Hepatocyte (in vitro differentiated cells): ENCODE measurements at regions not wholly inside any gene's neighbourhood (a gene's known extent, or its start where the extent isn't known, plus 50 kb on each side); places are given as distances from the start of the nearest gene placed in this dataset.

Experiments
- DNase-seq: peaks from one replicate; pipeline ENCODE4 v3.0.0-alpha.2; 2016; ENCODE audit warnings: low spot score
- H2AFZ ChIP-seq: fragments of 200-600 bp; sonication (generic); 2 replicates; pipeline ENCODE4 v1.6.0; 2016; ENCODE audit warnings: antibody characterized with exemption, mild to moderate bottlenecking
- H3K27ac ChIP-seq: fragments of 200-600 bp; sonication (generic); 2 replicates; pipeline ENCODE4 v1.5.1; 2016; ENCODE audit warnings: mild to moderate bottlenecking
- H3K27me3 ChIP-seq: fragments of 200-600 bp; sonication (generic); 2 replicates; pipeline ENCODE4 v1.6.1; 2016
- H3K36me3 ChIP-seq: fragments of 200-600 bp; sonication (generic); replicated peaks from 2 replicates; pipeline ENCODE4 v1.5.1; 2016; ENCODE audit warnings: low read depth; ENCODE audit not compliant: insufficient read depth
- H3K4me1 ChIP-seq: fragments of 200-600 bp; sonication (generic); 2 replicates; pipeline ENCODE4 v1.5.1; 2016; ENCODE audit warnings: mild to moderate bottlenecking, moderate library complexity; ENCODE audit not compliant: insufficient read depth
- H3K4me2 ChIP-seq: fragments of 200-600 bp; sonication (generic); 2 replicates; pipeline ENCODE4 v1.6.0; 2016
- H3K4me3 ChIP-seq: fragments of 200-600 bp; sonication (generic); 2 replicates; pipeline ENCODE4 v1.5.1; 2016; ENCODE audit warnings: mild to moderate bottlenecking
- H3K79me2 ChIP-seq: fragments of 200-600 bp; sonication (generic); 2 replicates; pipeline ENCODE4 v1.6.0; 2017; ENCODE audit warnings: mild to moderate bottlenecking
- H3K9me2 ChIP-seq: fragments of 200-600 bp; sonication (generic); replicated peaks from 2 replicates; pipeline ENCODE4 v1.6.0; 2017; ENCODE audit warnings: mild to moderate bottlenecking; ENCODE audit not compliant: insufficient read depth
- H3K9me3 ChIP-seq: fragments of 200-600 bp; sonication (generic); 2 replicates; pipeline ENCODE4 v1.5.1; 2016; ENCODE audit warnings: low read depth, mild to moderate bottlenecking
- H4K20me1 ChIP-seq: fragments of 200-600 bp; sonication (generic); 2 replicates; pipeline ENCODE4 v1.6.0; 2016; ENCODE audit warnings: mild to moderate bottlenecking; ENCODE audit not compliant: insufficient read depth, poor library complexity, severe bottlenecking
- CTCF ChIP-seq: fragments of 200-600 bp; sonication (generic); IDR thresholded peaks from 2 replicates; pipeline ENCODE4 v1.5.1; 2016; ENCODE audit warnings: antibody characterized with exemption, mild to moderate bottlenecking; ENCODE audit not compliant: poor library complexity
- EZH2 ChIP-seq: fragments of 200-600 bp; sonication (generic); IDR thresholded peaks from 2 replicates; pipeline ENCODE4 v1.6.1; 2016; ENCODE audit warnings: antibody characterized with exemption, mild to moderate bottlenecking, borderline replicate concordance
- EZH2phosphoT487 ChIP-seq: fragments of 200-600 bp; sonication (generic); IDR thresholded peaks from one replicate; pipeline ENCODE4 v1.6.1; 2018; ENCODE audit warnings: antibody characterized with exemption, mild to moderate bottlenecking, low read depth, moderate library complexity; ENCODE audit not compliant: unreplicated experiment, severe bottlenecking
- WGBS: methylation state at CpG from one replicate; pipeline ENCODE4 v1.1.6; 2016; ENCODE audit warnings: low lambda C conversion rate; ENCODE audit errors: missing lambda C conversion rate; 5-methylcytosine and 5-hydroxymethylcytosine counted together

GRCh38 chr5:54702470-54702869 lies 184.9 kb downstream of the SNX18 start:
- no peak for DNase-seq

DNA sequence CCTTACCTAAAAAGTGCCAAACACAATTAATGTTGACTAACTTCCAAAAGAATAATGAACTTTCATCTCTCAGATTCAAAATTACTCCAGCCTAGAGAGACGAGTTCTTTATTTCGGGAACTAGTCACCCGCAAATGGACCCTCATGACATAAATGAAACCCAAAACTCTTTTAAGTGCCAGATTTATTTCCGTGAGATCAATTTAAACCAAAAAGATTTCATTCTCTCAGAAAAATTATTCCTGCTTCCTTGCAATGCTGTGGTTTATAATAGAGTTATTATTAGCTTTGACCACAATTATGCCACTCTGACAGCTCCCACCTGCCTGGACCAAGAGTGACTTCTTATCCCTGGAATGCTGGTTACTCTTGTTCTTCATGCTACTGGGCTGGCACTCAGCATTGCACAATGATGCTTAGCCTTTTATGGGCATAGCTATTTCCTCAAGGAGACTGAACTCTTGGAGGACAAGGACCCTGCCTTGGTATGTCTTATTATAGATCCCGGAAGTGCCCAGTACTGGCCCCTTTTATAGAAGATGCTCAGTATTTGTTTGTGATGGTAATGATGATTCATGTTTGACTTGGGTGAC lies 183.5 kb downstream of the SNX18 start:
- 85% methylated on average over 5 of the region's 5 CpGs for WGBS
- no peaks in the 10 kb centered on the region for H4K20me1 ChIP-seq
- H3K4me2 ChIP-seq = no peak overlapping the region
- H3K36me3 ChIP-seq = no peaks in the 10 kb centered on the region
- H3K4me3 ChIP-seq = no peak overlapping the region
- DNase-seq = peak; percentile 58
- no peak for TF ChIP-seq CTCF
- no peak for TF ChIP-seq EZH2
- no peak for TF ChIP-seq EZH2phosphoT487
- no peak overlapping the region for H3K27ac ChIP-seq
- no peaks in the 10 kb centered on the region for H3K9me3 ChIP-seq
- H3K79me2 ChIP-seq = no peaks in the 10 kb centered on the region
- no peaks in the 10 kb centered on the region for H3K27me3 ChIP-seq
- H3K4me1 ChIP-seq = peaks cover 6% of the 10 kb centered on the region
- H2AFZ ChIP-seq = no peak overlapping the region
- H3K9me2 ChIP-seq = no peaks in the 10 kb centered on the region

More at GRCh38 chr5:54702470-54702869, 184.9 kb downstream of the SNX18 start:
- Histone ChIP-seq H3K27ac (no peak overlapping the region), H3K4me1 (peaks cover 5% of the 10 kb centered on the region), H3K9me3 (no peaks in the 10 kb centered on the region), H3K9me2 (no peaks in the 10 kb centered on the region), H3K27me3 (no peaks in the 10 kb centered on the region), H3K4me3 (no peak overlapping the region), H3K36me3 (no peaks in the 10 kb centered on the region), H3K79me2 (no peaks in the 10 kb centered on the region), H4K20me1 (no peaks in the 10 kb centered on the region), H3K4me2 (no peak overlapping the region), H2AFZ (no peak overlapping the region)
- WGBS = 83% methylated on average over 1 of the region's 1 CpG
- TF ChIP-seq EZH2 = no peak
- TF ChIP-seq EZH2phosphoT487 = no peak
- no peak for TF ChIP-seq CTCF

GRCh38 chr5:54696931-54697330 lies 179.4 kb downstream of the SNX18 start:
- TF ChIP-seq EZH2 = no peak
- TF ChIP-seq EZH2phosphoT487 = no peak
- no peak for TF ChIP-seq CTCF
- Histone ChIP-seq H4K20me1 (no peaks in the 10 kb centered on the region), H3K27me3 (no peaks in the 10 kb centered on the region), H3K9me3 (no peaks in the 10 kb centered on the region), H3K79me2 (no peaks in the 10 kb centered on the region), H3K4me1 (peaks cover 7% of the 10 kb centered on the region), H3K4me2 (no peak overlapping the region), H3K4me3 (no peak overlapping the region), H3K27ac (peak overlapping the region; percentile 74), H3K9me2 (no peaks in the 10 kb centered on the region), H3K36me3 (no peaks in the 10 kb centered on the region), H2AFZ (no peak overlapping the region)
- WGBS = 40% methylated on average over 4 of the region's 4 CpGs
- DNase-seq = peak; percentile 46

- TF ChIP-seq EZH2phosphoT487 = no peak
- TF ChIP-seq CTCF = no peak
- no peak for TF ChIP-seq EZH2
- Histone ChIP-seq H3K4me3 (no peak overlapping the region), H3K4me2 (no peak overlapping the region), H3K9me3 (no peaks in the 10 kb centered on the region), H3K27ac (peak overlapping the region; percentile 74), H3K27me3 (no peaks in the 10 kb centered on the region), H3K4me1 (peaks cover 7% of the 10 kb centered on the region), H4K20me1 (no peaks in the 10 kb centered on the region), H3K36me3 (no peaks in the 10 kb centered on the region), H3K9me2 (no peaks in the 10 kb centered on the region), H2AFZ (no peak overlapping the region), H3K79me2 (no peaks in the 10 kb centered on the region)
- 56% methylated on average over 3 of the region's 3 CpGs for WGBS
- DNase-seq = no peak
Observed at GRCh38 chr5:54696346-54696745, 178.8 kb downstream of the SNX18 start.
